GM06990 (cell line): ENCODE measurements at regions not wholly inside any gene's neighbourhood (a gene's known extent, or its start where the extent isn't known, plus 50 kb on each side); places are given as distances from the start of the nearest gene placed in this dataset.

Source experiments
- DNase-seq: peaks from one replicate; pipeline ENCODE4 v3.0.0-alpha.2; 2011; ENCODE audit not compliant: insufficient read length; ENCODE audit errors: extremely low read depth
- H3K27me3 ChIP-seq: replicated peaks from 2 replicates; pipeline ENCODE4 v1.6.0; 2011; ENCODE audit warnings: low read length; ENCODE audit not compliant: control insufficient read depth, insufficient read depth
- H3K36me3 ChIP-seq: 2 replicates; pipeline ENCODE4 v1.5.1; 2011; ENCODE audit warnings: low read length; ENCODE audit not compliant: control insufficient read depth, insufficient read depth
- H3K4me3 ChIP-seq: replicated peaks from 2 replicates; pipeline ENCODE4 v1.5.1; 2011; ENCODE audit warnings: low read depth, mild to moderate bottlenecking, control low read depth, low read length
- TF ChIP-seq, protein P1 (sequence below): IDR thresholded peaks from 2 replicates; pipeline ENCODE4 v1.5.1; 2011; ENCODE audit warnings: low read length, control low read depth, mild to moderate bottlenecking, inconsistent platforms; ENCODE audit not compliant: insufficient read depth, poor library complexity, severe bottlenecking

DNA sequence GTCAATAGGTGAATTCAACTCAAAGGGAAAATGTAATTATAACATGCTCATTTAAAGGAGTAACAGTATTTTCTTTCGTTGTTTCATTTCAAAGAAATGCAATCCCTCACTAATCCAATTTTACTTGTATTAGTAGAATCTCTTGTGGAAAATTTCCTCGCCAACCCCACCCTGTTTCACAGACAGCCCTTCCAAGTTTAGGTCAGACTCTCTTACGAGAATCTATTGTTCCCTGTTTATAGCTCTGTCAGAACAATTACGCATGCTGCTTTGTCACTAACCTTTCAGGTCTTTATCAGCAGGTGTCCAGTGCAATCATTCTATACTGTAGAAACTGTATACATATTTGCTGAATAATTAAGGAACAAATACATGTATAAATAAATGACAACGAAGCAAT, 657.8 kb upstream of the LINC00305 start:
- no peaks in the 10 kb centered on the region for H3K36me3 ChIP-seq
- no peaks in the 10 kb centered on the region for H3K27me3 ChIP-seq
- no peak overlapping the region for H3K4me3 ChIP-seq
- no peak for DNase-seq
- TF ChIP-seq, protein P1, sequence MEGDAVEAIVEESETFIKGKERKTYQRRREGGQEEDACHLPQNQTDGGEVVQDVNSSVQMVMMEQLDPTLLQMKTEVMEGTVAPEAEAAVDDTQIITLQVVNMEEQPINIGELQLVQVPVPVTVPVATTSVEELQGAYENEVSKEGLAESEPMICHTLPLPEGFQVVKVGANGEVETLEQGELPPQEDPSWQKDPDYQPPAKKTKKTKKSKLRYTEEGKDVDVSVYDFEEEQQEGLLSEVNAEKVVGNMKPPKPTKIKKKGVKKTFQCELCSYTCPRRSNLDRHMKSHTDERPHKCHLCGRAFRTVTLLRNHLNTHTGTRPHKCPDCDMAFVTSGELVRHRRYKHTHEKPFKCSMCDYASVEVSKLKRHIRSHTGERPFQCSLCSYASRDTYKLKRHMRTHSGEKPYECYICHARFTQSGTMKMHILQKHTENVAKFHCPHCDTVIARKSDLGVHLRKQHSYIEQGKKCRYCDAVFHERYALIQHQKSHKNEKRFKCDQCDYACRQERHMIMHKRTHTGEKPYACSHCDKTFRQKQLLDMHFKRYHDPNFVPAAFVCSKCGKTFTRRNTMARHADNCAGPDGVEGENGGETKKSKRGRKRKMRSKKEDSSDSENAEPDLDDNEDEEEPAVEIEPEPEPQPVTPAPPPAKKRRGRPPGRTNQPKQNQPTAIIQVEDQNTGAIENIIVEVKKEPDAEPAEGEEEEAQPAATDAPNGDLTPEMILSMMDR = no peak

DNA sequence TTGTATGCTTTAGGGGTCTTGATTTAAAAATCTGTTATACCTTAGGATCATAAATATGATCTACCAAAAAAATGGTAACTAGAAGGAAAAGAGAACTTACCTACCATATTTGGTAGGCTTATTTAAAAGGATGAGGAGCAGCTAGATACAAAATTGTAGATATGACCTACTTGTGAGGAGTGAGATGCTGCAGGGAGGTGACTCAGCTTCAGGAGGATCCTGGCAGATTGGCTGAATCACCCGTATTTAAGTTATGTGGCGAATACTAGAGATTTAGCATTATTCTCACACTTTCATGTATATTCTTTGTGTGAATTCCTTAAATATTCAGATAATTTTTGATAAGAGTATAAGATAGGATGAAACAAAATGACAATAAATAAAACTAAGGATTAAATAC, 657.3 kb upstream of the LINC00305 start:
- Histone ChIP-seq H3K27me3 (no peaks in the 10 kb centered on the region), H3K36me3 (no peaks in the 10 kb centered on the region), H3K4me3 (no peak overlapping the region)
- no peak for DNase-seq
- TF ChIP-seq, protein P1 = no peak

DNA sequence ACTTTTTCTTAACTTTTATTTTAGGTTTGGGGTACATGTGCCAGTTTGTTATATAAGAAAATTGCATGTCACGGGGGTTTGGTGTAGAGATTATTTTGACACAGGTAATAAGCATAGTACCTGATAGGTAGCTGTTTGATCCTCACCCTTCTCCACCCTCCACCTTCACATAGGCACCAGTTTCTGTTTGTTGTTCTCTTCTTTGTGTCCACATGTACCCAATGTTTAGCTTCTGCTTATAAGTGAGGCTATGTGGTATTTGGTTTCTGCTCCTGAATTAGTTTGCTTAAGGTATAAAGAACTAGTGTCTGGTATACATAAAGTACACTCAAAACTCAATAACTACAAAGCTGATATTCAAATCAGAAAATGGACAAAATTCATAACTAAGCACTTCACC, 654.6 kb upstream of the LINC00305 start:
- Histone ChIP-seq H3K36me3 (no peaks in the 10 kb centered on the region), H3K4me3 (no peak overlapping the region), H3K27me3 (no peaks in the 10 kb centered on the region)
- TF ChIP-seq, protein P1 = no peak
- DNase-seq = no peak

DNA sequence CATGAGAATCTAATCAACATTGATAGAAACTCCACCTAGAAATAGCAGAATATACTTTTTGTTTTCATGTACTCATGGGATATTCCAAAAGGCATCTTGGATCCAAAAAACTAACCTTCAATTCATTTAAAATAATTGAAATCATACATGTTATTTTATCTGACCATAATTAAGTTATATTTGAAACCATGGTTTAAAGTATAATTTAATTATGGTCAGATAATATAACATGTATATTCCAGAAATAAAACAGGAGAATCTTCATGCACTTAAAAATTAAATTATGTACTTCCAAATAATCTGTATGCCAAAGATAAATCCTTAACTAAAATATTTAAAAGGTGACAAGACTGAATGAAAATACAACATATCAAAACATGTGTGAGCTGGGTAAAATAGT, 651.3 kb upstream of the LINC00305 start:
- Histone ChIP-seq H3K27me3 (no peaks in the 10 kb centered on the region), H3K4me3 (no peak overlapping the region), H3K36me3 (no peaks in the 10 kb centered on the region)
- TF ChIP-seq, protein P1 = no peak
- no peak for DNase-seq

DNA sequence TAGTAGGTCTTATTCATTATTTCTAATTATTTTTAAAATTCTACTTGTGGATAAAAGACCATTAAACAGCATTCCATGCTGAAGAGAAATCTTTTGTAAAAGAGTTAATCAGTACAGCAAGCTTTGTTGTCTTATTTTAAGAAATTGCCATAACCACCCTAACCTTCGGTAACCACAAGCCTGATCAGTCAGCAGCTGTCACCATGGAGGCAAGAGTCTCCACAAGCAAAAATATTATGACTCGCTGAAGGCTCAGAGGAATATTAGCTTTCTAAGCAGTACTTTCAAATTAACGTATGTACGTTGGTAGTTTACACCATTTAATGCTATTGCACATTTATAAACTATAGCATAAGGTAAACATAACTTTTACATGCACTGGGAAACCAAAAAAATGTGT, 650.5 kb upstream of the LINC00305 start:
- H3K27me3 ChIP-seq = no peaks in the 10 kb centered on the region
- H3K36me3 ChIP-seq = no peaks in the 10 kb centered on the region
- DNase-seq = no peak
- TF ChIP-seq, protein P1 = no peak
- H3K4me3 ChIP-seq = no peak overlapping the region

DNA sequence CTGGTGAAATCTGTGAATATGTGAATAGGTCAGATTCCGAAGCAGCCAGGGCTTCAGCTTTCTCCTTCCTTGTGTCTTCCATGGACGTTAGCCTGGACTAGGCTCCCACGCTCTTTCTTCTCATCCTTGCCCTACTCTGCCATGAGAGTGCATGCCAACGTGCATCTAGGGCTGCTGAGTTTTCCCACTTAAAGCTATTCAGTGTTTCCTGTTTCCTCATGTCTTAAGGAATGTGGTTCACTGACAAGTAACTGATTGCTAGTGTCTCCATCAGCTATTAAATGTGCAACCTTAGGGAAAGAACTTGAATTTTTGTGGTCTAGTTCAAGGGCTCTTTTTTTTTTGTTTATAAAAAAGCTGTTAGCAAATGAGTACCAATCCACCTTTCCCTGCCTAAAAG, 642.3 kb upstream of the LINC00305 start:
- H3K4me3 ChIP-seq = no peak overlapping the region
- TF ChIP-seq, protein P1 = no peak
- DNase-seq = no peak

More for the DNA sequence above, 642.3 kb upstream of the LINC00305 start:
- H3K27me3 ChIP-seq = no peaks in the 10 kb centered on the region
- H3K36me3 ChIP-seq = no peaks in the 10 kb centered on the region
